ENCODE measurements at regions not wholly inside any gene's neighbourhood (a gene's known extent, or its start where the extent isn't known, plus 50 kb on each side); places are given as distances from the start of the nearest gene placed in this dataset.

DNA sequence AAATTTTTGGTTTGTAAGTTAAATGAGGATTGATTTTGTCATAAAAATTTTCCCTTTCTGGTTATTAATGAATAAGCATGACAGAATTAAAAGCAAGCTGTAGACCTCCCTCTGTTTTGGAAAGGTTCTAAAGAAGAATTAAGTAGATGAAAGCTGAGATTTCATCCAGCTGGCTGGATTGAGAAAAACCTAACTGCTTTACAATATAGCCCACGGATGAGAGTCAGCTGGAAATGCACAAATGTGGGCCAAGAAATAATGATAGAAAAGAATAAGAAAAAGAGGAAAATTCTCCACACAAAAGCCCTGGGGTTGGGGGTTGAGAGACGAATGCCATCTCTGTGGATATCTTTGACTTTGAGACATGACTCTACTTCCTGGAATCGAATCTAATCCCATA, 631.6 kb downstream of the HDGFL1 start:
- intact Hi-C loops (cut with micrococcal nuclease), result no loop called here
- Mint-ChIP-seq H3K27ac (no peak overlapping the region), H3K9me3 (peaks cover under 1% of the 10 kb centered on the region), H3K4me1 (ENCODE audit: low read depth) (no peaks in the 10 kb centered on the region), H3K4me3 (no peak overlapping the region), H3K27me3 (no peaks in the 10 kb centered on the region), H3K36me3 (ENCODE audit: low read depth) (no peaks in the 10 kb centered on the region)

DNA sequence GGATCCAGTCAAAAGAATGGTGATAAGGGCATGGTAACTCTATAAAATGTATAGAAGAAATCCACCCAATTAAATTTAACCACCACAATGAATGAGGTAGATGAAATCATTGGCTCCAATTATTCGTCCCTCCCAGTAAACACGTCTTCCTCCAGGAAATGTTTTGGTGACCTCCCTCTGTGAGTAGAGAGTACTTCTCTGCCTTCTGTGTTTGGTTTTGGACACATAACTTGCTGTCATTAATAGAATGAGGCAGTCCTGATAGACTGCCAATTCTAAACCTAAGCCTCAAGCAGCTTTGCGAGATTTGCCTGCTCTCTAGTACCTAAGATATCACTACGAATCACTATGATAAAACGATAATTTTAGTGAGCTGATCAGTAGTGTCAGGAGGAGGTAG, 632.8 kb downstream of the HDGFL1 start:
- H3K36me3 Mint-ChIP-seq (ENCODE audit: low read depth), result no peaks in the 10 kb centered on the region
- H3K27ac Mint-ChIP-seq, result no peak overlapping the region
- H3K4me1 Mint-ChIP-seq (ENCODE audit: low read depth), result no peaks in the 10 kb centered on the region
- intact Hi-C loops (cut with micrococcal nuclease), result no loop called here
- H3K27me3 Mint-ChIP-seq, result no peaks in the 10 kb centered on the region
- no peak overlapping the region for H3K4me3 Mint-ChIP-seq
- H3K9me3 Mint-ChIP-seq, result peaks cover 6% of the 10 kb centered on the region

DNA sequence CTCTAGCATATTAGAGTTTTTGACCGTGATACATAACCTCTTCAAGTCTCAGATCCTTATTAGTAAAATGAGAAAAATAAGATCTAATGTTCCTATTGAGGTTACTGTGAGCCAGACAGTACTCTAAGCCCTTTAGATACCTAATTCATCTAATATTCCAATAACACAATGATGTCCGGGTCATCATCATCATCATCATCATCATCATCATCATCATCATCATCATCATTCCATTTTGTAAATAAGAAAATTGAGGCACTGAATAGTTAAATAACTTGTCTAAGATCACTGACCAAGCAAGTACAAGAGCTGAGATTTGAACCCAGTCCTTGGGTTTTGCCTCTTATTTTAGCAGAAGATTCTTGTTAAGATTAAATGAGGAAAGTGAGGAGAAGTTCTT, 643.0 kb downstream of the HDGFL1 start:
- intact Hi-C loops (cut with micrococcal nuclease), result no loop called here
- Mint-ChIP-seq H3K27me3 (no peaks in the 10 kb centered on the region), H3K4me3 (no peak overlapping the region), H3K9me3 (peaks cover 44% of the 10 kb centered on the region), H3K36me3 (ENCODE audit: low read depth) (no peaks in the 10 kb centered on the region), H3K4me1 (ENCODE audit: low read depth) (no peaks in the 10 kb centered on the region), H3K27ac (no peak overlapping the region)

DNA sequence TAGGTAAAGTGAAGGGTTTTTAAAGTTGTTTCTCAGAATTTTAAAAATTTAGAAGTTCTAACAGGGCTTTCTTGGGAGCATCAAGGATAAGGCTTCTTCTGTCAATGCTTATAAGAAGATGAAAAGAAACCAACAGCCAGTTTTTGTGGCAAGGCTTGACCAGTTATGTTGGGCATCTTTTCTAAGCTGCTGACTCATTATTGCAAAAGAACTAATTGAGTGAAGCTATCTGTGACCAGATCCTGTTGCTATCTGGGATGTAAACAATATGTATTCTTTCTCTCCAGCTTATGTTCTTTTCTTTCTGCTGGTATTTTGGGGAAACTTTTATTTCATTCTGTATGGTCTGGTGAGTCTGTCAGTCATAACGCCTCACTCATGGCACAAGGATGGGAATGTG, 643.8 kb downstream of the HDGFL1 start:
- intact Hi-C loops (cut with micrococcal nuclease), result no loop called here
- no peaks in the 10 kb centered on the region for H3K27me3 Mint-ChIP-seq
- H3K4me3 Mint-ChIP-seq, result no peak overlapping the region
- no peaks in the 10 kb centered on the region for H3K36me3 Mint-ChIP-seq (ENCODE audit: low read depth)
- no peak overlapping the region for H3K27ac Mint-ChIP-seq
- H3K4me1 Mint-ChIP-seq (ENCODE audit: low read depth), result no peaks in the 10 kb centered on the region
- peaks cover 40% of the 10 kb centered on the region for H3K9me3 Mint-ChIP-seq

DNA sequence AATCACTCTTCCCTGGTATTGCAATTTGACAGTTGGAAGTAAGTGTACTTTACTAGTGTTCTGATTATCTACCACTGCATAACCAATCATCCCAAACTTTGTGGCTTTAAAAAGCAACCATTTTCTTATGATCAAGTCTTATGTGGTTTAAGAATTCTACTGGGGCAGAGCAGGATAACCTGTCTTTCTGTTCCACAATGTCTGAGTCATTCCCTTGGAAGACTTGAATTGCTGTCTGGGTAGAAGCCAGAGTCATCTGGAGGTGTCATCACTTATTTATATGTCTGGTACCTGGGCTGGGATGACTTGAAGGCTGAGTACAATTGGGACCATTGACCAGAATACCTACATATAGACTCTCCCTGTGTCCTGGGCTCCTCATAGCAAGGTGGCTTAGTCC, 644.3 kb downstream of the HDGFL1 start:
- no peaks in the 10 kb centered on the region for H3K36me3 Mint-ChIP-seq (ENCODE audit: low read depth)
- intact Hi-C loops (cut with micrococcal nuclease), result no loop called here
- H3K27ac Mint-ChIP-seq, result no peak overlapping the region
- no peaks in the 10 kb centered on the region for H3K4me1 Mint-ChIP-seq (ENCODE audit: low read depth)
- H3K9me3 Mint-ChIP-seq, result peaks cover 35% of the 10 kb centered on the region
- H3K27me3 Mint-ChIP-seq, result no peaks in the 10 kb centered on the region
- H3K4me3 Mint-ChIP-seq, result no peak overlapping the region

DNA sequence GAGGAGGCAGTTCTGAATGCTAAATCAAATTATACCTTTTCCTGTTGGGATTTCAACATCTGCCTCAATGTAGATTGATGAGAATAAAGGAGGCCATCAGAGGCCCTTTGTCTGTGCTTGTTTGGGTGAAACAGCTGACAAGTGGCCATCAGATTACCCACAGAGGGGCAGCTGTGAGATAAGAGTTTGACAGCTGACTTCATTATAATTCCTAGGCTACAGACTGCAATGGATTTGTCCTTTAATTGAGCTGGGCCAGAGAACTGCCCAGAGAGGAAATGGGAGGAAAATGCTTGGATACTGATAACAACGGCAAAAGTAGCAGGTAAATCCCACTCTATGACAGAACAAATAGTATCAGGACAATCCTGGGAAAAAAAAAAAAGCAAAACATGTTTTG, 649.4 kb downstream of the HDGFL1 start:
- Mint-ChIP-seq H3K27me3 (no peaks in the 10 kb centered on the region), H3K4me1 (ENCODE audit: low read depth) (no peaks in the 10 kb centered on the region), H3K9me3 (peaks cover 10% of the 10 kb centered on the region), H3K27ac (no peak overlapping the region), H3K4me3 (no peak overlapping the region), H3K36me3 (ENCODE audit: low read depth) (no peaks in the 10 kb centered on the region)
- intact Hi-C loops (cut with micrococcal nuclease), result no loop called here

DNA sequence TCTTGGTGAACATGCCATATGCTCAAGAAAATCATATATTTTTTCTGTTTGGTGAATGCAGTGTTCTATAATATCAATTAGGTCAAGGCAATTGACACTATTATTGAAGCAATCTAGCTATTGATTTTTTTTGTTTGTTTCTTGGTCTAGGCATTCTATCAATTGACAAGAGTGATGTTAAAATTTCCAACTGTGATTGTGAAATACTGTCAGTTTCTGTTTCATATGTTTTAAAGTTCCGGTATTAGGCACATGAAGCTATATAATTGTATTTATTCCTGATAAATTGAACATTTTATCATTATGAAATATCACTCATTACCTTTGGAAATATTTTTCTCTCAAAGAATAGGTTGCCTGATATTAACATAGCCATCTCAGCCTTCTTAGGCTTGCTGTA, 653.4 kb downstream of the HDGFL1 start:
- H3K4me1 Mint-ChIP-seq (ENCODE audit: low read depth), result no peaks in the 10 kb centered on the region
- no peaks in the 10 kb centered on the region for H3K36me3 Mint-ChIP-seq (ENCODE audit: low read depth)
- H3K9me3 Mint-ChIP-seq, result peaks cover 38% of the 10 kb centered on the region
- H3K27ac Mint-ChIP-seq, result no peak overlapping the region
- intact Hi-C loops (cut with micrococcal nuclease), result no loop called here
- H3K27me3 Mint-ChIP-seq, result no peaks in the 10 kb centered on the region
- H3K4me3 Mint-ChIP-seq, result no peak overlapping the region

DNA sequence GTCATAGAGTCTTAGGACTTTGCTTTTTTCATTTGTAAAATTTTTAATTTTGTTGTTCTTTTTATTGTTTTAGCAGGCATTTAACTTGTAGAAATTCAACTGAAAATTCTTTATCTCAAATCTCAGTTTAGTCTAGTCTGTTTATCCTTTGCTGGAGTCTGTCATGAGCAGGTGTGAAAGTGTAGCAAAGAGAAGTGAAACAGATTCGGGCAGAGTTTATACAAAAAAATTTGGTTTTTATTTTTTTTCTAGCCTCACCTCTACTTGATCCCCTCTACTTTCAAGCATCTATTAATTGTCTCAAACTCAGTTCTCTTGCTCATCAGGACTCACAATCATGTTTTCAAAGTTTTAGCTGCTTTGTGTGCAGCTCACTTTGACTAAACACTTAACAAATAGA, 655.2 kb downstream of the HDGFL1 start:
- Mint-ChIP-seq H3K36me3 (ENCODE audit: low read depth) (no peaks in the 10 kb centered on the region), H3K4me3 (no peak overlapping the region)

DNA sequence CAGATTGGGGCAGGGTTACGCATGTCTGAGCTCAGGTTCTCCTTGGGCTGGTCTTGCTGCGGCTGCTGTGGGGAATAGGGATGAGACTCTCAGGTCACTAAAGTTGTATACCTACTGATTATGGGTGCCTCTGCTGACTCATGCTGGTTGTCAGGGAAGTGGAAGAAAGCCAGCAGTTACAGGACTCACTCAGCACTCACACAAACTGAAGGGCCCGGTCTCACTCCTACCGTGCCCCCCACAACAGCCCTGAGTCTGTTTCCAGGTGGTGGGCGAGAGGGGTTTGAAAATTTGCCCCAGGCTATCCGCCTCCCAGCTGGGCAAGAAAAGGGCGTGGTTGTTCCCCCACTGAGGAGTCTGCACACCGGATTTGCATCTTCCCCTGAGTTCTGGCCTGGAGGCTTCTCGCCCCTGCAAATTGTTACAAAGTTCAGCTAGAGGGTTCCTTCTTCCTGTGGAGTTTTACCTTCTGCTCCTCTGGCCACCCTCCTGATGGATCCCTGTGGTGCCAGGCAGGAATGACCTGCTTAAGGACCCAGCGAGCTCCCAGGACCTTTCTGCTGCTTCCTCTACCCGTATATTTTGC, 659.2 kb downstream of the HDGFL1 start:
- H3K27me3 Mint-ChIP-seq, result no peaks in the 10 kb centered on the region
- H3K4me1 Mint-ChIP-seq (ENCODE audit: low read depth), result no peaks in the 10 kb centered on the region
- intact Hi-C loops (cut with micrococcal nuclease), result no loop called here
- no peak overlapping the region for H3K4me3 Mint-ChIP-seq
- H3K36me3 Mint-ChIP-seq (ENCODE audit: low read depth), result no peaks in the 10 kb centered on the region
- H3K27ac Mint-ChIP-seq, result no peak overlapping the region
- peaks cover 60% of the 10 kb centered on the region for H3K9me3 Mint-ChIP-seq

More for the DNA sequence above, 655.2 kb downstream of the HDGFL1 start:
- Mint-ChIP-seq H3K27me3 (no peaks in the 10 kb centered on the region), H3K9me3 (peaks cover 56% of the 10 kb centered on the region), H3K27ac (no peak overlapping the region), H3K4me1 (ENCODE audit: low read depth) (no peaks in the 10 kb centered on the region)
- intact Hi-C loops (cut with micrococcal nuclease), result no loop called here

DNA sequence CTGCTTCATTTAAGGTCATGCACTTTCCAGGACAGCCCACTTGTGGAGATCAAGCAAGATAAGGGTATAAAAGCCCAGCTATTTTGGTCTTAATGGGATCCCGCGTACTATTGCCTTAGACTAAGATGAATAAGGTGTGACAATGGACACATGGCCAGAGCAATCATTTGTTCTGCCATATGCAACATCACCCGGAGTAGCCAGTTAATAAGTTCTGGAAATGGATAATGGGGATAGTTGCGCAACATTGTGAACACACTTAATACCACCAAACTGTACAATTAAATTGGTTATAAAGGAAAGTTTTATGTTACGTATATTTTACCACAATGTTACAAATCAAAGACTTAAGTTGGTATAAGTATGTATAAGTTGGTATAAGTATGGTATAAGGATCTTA, 674.5 kb downstream of the HDGFL1 start:
- intact Hi-C loops (cut with micrococcal nuclease), result no loop called here
- H3K9me3 Mint-ChIP-seq, result peaks cover 12% of the 10 kb centered on the region
- H3K4me1 Mint-ChIP-seq (ENCODE audit: low read depth), result no peaks in the 10 kb centered on the region
- no peaks in the 10 kb centered on the region for H3K36me3 Mint-ChIP-seq (ENCODE audit: low read depth)
- H3K4me3 Mint-ChIP-seq, result no peak overlapping the region
- no peaks in the 10 kb centered on the region for H3K27me3 Mint-ChIP-seq
- H3K27ac Mint-ChIP-seq, result no peak overlapping the region

DNA sequence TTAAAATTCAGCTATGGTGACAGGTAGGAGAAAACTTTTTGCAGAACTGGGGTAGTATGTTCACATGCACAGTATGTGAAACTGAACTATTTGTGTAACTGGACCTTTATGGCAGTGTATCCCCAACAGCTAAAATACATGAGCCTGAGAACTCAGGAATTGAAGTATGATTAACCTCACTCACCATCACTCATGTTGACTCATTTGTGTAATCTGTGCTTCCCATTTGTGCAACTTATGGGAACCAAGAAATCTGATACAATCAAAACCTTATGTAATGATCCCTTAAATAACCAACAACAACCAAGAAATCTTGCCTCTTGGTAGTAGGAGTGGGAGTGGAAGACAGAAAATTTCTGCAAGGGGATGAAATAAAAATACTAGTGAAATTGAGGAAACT, 674.9 kb downstream of the HDGFL1 start:
- Mint-ChIP-seq H3K27me3 (no peaks in the 10 kb centered on the region), H3K36me3 (ENCODE audit: low read depth) (no peaks in the 10 kb centered on the region), H3K4me3 (no peak overlapping the region), H3K4me1 (ENCODE audit: low read depth) (no peaks in the 10 kb centered on the region), H3K9me3 (peaks cover 12% of the 10 kb centered on the region), H3K27ac (no peak overlapping the region)
- intact Hi-C loops (cut with micrococcal nuclease), result no loop called here

DNA sequence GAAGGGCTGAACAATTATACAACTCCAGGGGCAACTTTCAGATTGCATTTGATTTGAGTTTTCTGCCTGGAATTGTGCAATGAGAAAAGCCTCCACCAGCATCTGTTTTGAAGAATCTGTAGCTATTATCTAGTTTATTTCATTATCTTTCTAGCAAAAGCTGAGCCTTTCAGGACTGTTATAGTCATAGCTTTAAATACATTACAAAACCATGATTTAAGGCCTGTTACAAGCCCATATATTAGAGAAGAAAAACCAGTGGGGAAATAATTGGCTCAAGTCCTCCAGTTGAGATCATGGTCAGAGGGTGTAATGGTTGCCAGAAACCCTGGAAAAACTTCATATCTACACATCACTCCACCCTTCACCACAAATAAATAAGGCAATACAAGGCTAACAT, 676.2 kb downstream of the HDGFL1 start:
- H3K4me1 Mint-ChIP-seq (ENCODE audit: low read depth), result no peaks in the 10 kb centered on the region
- no peak overlapping the region for H3K27ac Mint-ChIP-seq
- intact Hi-C loops (cut with micrococcal nuclease), result no loop called here

DNA sequence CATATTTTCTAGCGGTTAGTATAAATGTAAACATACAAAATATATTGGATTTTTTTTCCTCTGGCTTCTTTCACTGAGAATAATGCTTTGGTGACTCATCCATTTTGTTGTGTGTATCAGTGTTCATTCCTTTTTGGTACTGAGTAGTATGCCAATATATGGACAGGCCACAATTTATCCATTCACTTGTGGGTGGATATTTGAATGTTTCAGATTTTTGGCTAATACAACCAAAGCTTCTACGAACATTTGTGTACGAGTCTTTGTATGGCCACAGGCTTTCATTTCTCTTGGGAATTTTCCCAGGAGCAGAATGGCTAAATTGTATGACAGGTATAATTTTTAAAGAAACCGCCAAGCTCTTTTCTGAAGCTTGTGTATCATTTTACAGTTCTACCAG, 677.5 kb downstream of the HDGFL1 start:
- no peaks in the 10 kb centered on the region for H3K27me3 Mint-ChIP-seq
- intact Hi-C loops (cut with micrococcal nuclease), result no loop called here
- no peak overlapping the region for H3K4me3 Mint-ChIP-seq
- H3K9me3 Mint-ChIP-seq, result peaks cover 4% of the 10 kb centered on the region
- no peaks in the 10 kb centered on the region for H3K4me1 Mint-ChIP-seq (ENCODE audit: low read depth)
- no peaks in the 10 kb centered on the region for H3K36me3 Mint-ChIP-seq (ENCODE audit: low read depth)
- no peak overlapping the region for H3K27ac Mint-ChIP-seq

More for the DNA sequence above, 676.2 kb downstream of the HDGFL1 start:
- Mint-ChIP-seq H3K4me3 (no peak overlapping the region), H3K27me3 (no peaks in the 10 kb centered on the region), H3K9me3 (peaks cover 12% of the 10 kb centered on the region), H3K36me3 (ENCODE audit: low read depth) (no peaks in the 10 kb centered on the region)

DNA sequence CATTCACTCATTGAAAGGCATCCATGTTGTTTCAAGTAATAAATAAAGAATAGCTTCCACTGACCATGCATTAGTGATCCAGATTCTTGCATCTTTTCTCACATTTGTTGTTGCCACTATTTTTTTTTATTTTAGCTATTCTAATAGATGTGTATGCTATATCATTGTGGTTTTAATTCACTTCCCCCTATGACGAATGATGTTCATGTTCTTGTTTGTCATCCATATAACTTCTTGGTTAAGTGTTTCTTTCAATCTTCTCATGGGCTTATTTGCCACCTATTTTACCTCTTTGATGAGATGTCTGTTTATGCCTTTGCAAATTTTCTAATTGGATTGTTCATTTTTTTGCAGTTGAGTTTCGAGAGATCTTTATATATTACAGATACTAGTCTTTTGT, 681.2 kb downstream of the HDGFL1 start:
- intact Hi-C loops (cut with micrococcal nuclease), result no loop called here
- H3K27me3 Mint-ChIP-seq, result no peaks in the 10 kb centered on the region
- peaks cover 16% of the 10 kb centered on the region for H3K9me3 Mint-ChIP-seq
- H3K4me1 Mint-ChIP-seq (ENCODE audit: low read depth), result no peaks in the 10 kb centered on the region
- H3K4me3 Mint-ChIP-seq, result no peak overlapping the region
- no peak overlapping the region for H3K27ac Mint-ChIP-seq
- H3K36me3 Mint-ChIP-seq (ENCODE audit: low read depth), result no peaks in the 10 kb centered on the region

DNA sequence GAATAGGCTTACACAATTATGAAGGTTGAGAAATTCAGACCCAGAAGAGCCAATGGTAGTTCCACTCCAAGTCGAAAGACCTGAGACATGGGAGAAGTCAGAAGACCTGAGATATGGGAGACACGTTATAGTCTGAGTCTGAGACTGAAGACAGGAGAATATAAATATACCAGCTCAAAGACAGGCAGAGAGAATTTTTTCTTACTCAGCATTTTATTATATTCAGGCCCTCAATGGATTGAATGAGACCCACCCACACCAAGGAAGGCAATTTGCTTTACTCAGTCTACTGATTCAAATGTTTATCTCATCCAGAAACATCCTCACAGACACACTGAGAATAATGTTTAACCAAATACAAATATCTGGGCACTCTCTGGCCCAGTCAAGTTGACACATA, 693.5 kb downstream of the HDGFL1 start:
- H3K36me3 Mint-ChIP-seq (ENCODE audit: low read depth), result no peaks in the 10 kb centered on the region
- no peak overlapping the region for H3K27ac Mint-ChIP-seq
- no peaks in the 10 kb centered on the region for H3K4me1 Mint-ChIP-seq (ENCODE audit: low read depth)
- no peaks in the 10 kb centered on the region for H3K27me3 Mint-ChIP-seq
- H3K4me3 Mint-ChIP-seq, result no peak overlapping the region
- peaks cover 53% of the 10 kb centered on the region for H3K9me3 Mint-ChIP-seq
- intact Hi-C loops (cut with micrococcal nuclease), result no loop called here

All from dendritic cell treated with granulocyte-macrophage colony-stimulating factor and Interleukin-4, amounts not matched to agents 40 ng/mL and 50 ng/mL, for 4 days (primary cell).